ENCODE measurements at regions not wholly inside any gene's neighbourhood (a gene's known extent, or its start where the extent isn't known, plus 50 kb on each side); places are given as distances from the start of the nearest gene placed in this dataset.

DNA sequence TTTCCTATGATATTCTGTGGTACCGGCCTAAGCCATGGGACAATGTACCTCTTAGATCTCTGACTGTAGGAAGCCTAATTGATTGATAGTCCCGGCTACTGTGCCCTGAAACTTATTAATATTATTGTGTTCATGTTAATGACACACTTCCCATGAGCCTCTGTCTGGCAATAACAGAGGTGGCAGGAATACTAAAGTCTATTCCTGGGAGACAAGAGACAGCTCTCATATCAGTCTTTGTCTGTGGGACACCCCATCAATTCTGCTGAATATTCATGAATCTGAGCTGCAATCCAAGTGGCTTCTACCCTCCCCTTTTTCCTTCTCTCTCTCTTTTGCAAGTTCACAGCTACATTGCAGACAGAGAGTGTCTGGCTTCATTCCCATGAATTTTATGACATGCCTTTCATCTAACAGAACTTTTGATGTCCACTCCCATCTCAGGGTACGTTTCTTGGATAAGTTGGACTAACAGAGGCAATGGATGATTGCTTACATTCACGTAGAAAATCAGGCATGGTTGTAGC lies 907.5 kb downstream of the ZPLD1 start:
- no peak overlapping the region for H3K4me3 ChIP-seq (ENCODE audit: low read length in 2 of 2)
- no peak overlapping the region for H4K8ac ChIP-seq (ENCODE audit: low read depth, low read length)
- H2AFZ ChIP-seq (ENCODE audit: low read length): no peak overlapping the region
- no peak for DNase-seq (ENCODE audit: low spot score)
- H2BK5ac ChIP-seq (ENCODE audit: low read length): no peak overlapping the region
- no peak overlapping the region for H2BK120ac ChIP-seq (ENCODE audit: low read depth, low read length)
- no peak overlapping the region for H4K91ac ChIP-seq (ENCODE audit: low read depth, low read length, poor library complexity)
- no peak overlapping the region for H2BK12ac ChIP-seq (ENCODE audit: low read length)
- H3K23ac ChIP-seq (ENCODE audit: low read depth, low read length, poor library complexity): no peak overlapping the region
- WGBS, 2 donors (ENCODE audit: extremely low coverage in 2 of 2, insufficient read length in 2 of 2, insufficient replicate concordance in 1 of 2): no CpG with 5 or more reads among the region's 4 CpGs
- no peak overlapping the region for H3K27ac ChIP-seq (replicated peaks; ENCODE audit: low read length)
- no peak overlapping the region for H2AK5ac ChIP-seq (ENCODE audit: low read depth, low read length)
- H3K9me3 ChIP-seq (replicated peaks in 1 of 2; ENCODE audit: control insufficient read depth in 2 of 2, insufficient read depth in 1 of 2, low read depth in 1 of 2, low read length in 2 of 2): no peaks in the 10 kb centered on the region
- no peak overlapping the region for H3K14ac ChIP-seq (ENCODE audit: low read length)
- no peak overlapping the region for H2BK15ac ChIP-seq (ENCODE audit: low read length)
- H3K9ac ChIP-seq (ENCODE audit: low read depth, low read length, poor library complexity): no peak overlapping the region
- no peak overlapping the region for H3K4ac ChIP-seq (ENCODE audit: low read length)
- no peaks in the 10 kb centered on the region for H3K4me1 ChIP-seq (ENCODE audit: control insufficient read depth in 2 of 2, insufficient read depth in 1 of 2, low read depth in 1 of 2, low read length in 2 of 2)
- no peak overlapping the region for H3K4me2 ChIP-seq (ENCODE audit: insufficient read depth, low read length, poor library complexity, severe bottlenecking)
- no peaks in the 10 kb centered on the region for H3K36me3 ChIP-seq (replicated peaks in 1 of 2; ENCODE audit: control insufficient read depth in 2 of 2, insufficient read depth in 2 of 2, low read length in 2 of 2)
- H3K27me3 ChIP-seq (ENCODE audit: control insufficient read depth in 3 of 3, insufficient read depth in 3 of 3, low read depth in 1 of 3, low read length in 3 of 3): no peaks in the 10 kb centered on the region
- H3K79me1 ChIP-seq (ENCODE audit: low read depth, low read length): no peaks in the 10 kb centered on the region
- H3K18ac ChIP-seq (ENCODE audit: low read length): no peak overlapping the region

DNA sequence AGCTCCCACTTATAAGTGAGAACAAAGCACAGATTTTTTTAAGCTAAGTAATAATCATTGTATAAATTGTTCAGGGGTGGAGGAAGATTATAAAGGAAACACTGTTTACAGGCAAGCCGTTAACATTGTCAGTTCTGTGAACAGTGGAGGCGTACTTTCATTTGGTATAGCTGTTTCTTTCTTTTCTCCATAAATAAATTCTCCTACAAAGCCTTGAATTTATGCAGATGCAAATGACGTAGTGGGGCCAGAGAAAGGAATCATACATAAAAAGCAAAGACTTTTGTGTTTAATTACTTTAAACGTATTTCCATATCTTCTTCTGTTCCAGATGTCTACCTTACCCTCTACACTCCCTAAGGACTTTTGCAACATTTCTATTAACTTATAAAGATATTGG lies 914.9 kb downstream of the ZPLD1 start:
- no peak overlapping the region for H2BK5ac ChIP-seq (ENCODE audit: low read length)
- no peak overlapping the region for H3K27ac ChIP-seq (replicated peaks; ENCODE audit: low read length)
- no peak overlapping the region for H3K4ac ChIP-seq (ENCODE audit: low read length)
- no peak overlapping the region for H2BK12ac ChIP-seq (ENCODE audit: low read length)
- H2AK5ac ChIP-seq (ENCODE audit: low read depth, low read length): no peak overlapping the region
- no peak overlapping the region for H4K91ac ChIP-seq (ENCODE audit: low read depth, low read length, poor library complexity)
- H4K8ac ChIP-seq (ENCODE audit: low read depth, low read length): no peak overlapping the region
- no peak overlapping the region for H2BK120ac ChIP-seq (ENCODE audit: low read depth, low read length)
- no peaks in the 10 kb centered on the region for H3K4me1 ChIP-seq (ENCODE audit: control insufficient read depth in 2 of 2, insufficient read depth in 1 of 2, low read depth in 1 of 2, low read length in 2 of 2)
- H3K9ac ChIP-seq (ENCODE audit: low read depth, low read length, poor library complexity): no peak overlapping the region
- H2BK15ac ChIP-seq (ENCODE audit: low read length): no peak overlapping the region
- H3K9me3 ChIP-seq (replicated peaks in 1 of 2; ENCODE audit: control insufficient read depth in 2 of 2, insufficient read depth in 1 of 2, low read depth in 1 of 2, low read length in 2 of 2): no peaks in the 10 kb centered on the region
- H3K14ac ChIP-seq (ENCODE audit: low read length): no peak overlapping the region
- H3K79me1 ChIP-seq (ENCODE audit: low read depth, low read length): no peaks in the 10 kb centered on the region
- H3K36me3 ChIP-seq (replicated peaks in 1 of 2; ENCODE audit: control insufficient read depth in 2 of 2, insufficient read depth in 2 of 2, low read length in 2 of 2): no peaks in the 10 kb centered on the region
- no peak overlapping the region for H3K23ac ChIP-seq (ENCODE audit: low read depth, low read length, poor library complexity)
- H3K18ac ChIP-seq (ENCODE audit: low read length): no peak overlapping the region
- no peak overlapping the region for H3K4me3 ChIP-seq (ENCODE audit: low read length in 2 of 2)
- H3K27me3 ChIP-seq (ENCODE audit: control insufficient read depth in 3 of 3, insufficient read depth in 3 of 3, low read depth in 1 of 3, low read length in 3 of 3): no peaks in the 10 kb centered on the region
- no peak overlapping the region for H3K4me2 ChIP-seq (ENCODE audit: insufficient read depth, low read length, poor library complexity, severe bottlenecking)
- WGBS, 2 donors (ENCODE audit: extremely low coverage in 2 of 2, insufficient read length in 2 of 2, insufficient replicate concordance in 1 of 2): no CpG with 5 or more reads among the region's 4 CpGs
- DNase-seq (ENCODE audit: low spot score): no peak
- H2AFZ ChIP-seq (ENCODE audit: low read length): no peak overlapping the region

DNA sequence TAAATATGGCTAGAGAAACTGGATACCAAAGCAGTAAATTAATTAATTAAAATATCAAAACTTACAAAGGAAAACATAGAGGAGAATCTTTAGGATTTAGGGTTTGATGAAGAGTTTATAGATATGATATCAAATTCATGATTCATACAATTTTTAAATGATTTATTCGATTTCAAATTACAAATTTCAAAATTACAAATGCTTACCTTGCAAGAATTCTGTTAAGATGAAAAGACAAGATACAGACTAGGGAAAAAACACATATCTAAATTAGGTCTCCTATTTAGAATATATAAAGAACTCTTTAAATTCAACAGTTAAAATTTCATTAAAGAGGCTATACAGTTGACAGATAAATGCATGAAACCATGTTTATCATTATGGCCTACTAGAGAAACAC lies 930.7 kb downstream of the ZPLD1 start:
- Histone ChIP-seq H3K23ac (ENCODE audit: low read depth, low read length, poor library complexity) (no peak overlapping the region), H3K14ac (ENCODE audit: low read length) (no peak overlapping the region), H3K9ac (ENCODE audit: low read depth, low read length, poor library complexity) (no peak overlapping the region), H3K36me3 (replicated peaks in 1 of 2; ENCODE audit: control insufficient read depth in 2 of 2, insufficient read depth in 2 of 2, low read length in 2 of 2) (no peaks in the 10 kb centered on the region), H3K4ac (ENCODE audit: low read length) (no peak overlapping the region), H2AK5ac (ENCODE audit: low read depth, low read length) (no peak overlapping the region), H3K4me3 (ENCODE audit: low read length in 2 of 2) (no peak overlapping the region), H3K4me1 (ENCODE audit: control insufficient read depth in 2 of 2, insufficient read depth in 1 of 2, low read depth in 1 of 2, low read length in 2 of 2) (no peaks in the 10 kb centered on the region), H3K18ac (ENCODE audit: low read length) (no peak overlapping the region), H4K91ac (ENCODE audit: low read depth, low read length, poor library complexity) (no peak overlapping the region), H3K4me2 (ENCODE audit: insufficient read depth, low read length, poor library complexity, severe bottlenecking) (no peak overlapping the region), H3K79me1 (ENCODE audit: low read depth, low read length) (no peaks in the 10 kb centered on the region), H4K8ac (ENCODE audit: low read depth, low read length) (no peak overlapping the region), H2BK12ac (ENCODE audit: low read length) (no peak overlapping the region), H3K27me3 (ENCODE audit: control insufficient read depth in 3 of 3, insufficient read depth in 3 of 3, low read depth in 1 of 3, low read length in 3 of 3) (no peaks in the 10 kb centered on the region), H2BK5ac (ENCODE audit: low read length) (no peak overlapping the region), H2AFZ (ENCODE audit: low read length) (no peak overlapping the region), H2BK120ac (ENCODE audit: low read depth, low read length) (no peak overlapping the region), H2BK15ac (ENCODE audit: low read length) (no peak overlapping the region), H3K9me3 (replicated peaks in 1 of 2; ENCODE audit: control insufficient read depth in 2 of 2, insufficient read depth in 1 of 2, low read depth in 1 of 2, low read length in 2 of 2) (no peaks in the 10 kb centered on the region), H3K27ac (replicated peaks; ENCODE audit: low read length) (no peak overlapping the region)
- no CpG with 5 or more reads among the region's 1 CpG for WGBS, 2 donors (ENCODE audit: extremely low coverage in 2 of 2, insufficient read length in 2 of 2, insufficient replicate concordance in 1 of 2)
- no peak for DNase-seq (ENCODE audit: low spot score)

GRCh38 chr3:103367481-103367880 lies 932.7 kb downstream of the ZPLD1 start:
- Histone ChIP-seq H3K4ac (ENCODE audit: low read length) (no peak overlapping the region), H3K4me2 (ENCODE audit: insufficient read depth, low read length, poor library complexity, severe bottlenecking) (no peak overlapping the region), H2AK5ac (ENCODE audit: low read depth, low read length) (no peak overlapping the region), H2BK5ac (ENCODE audit: low read length) (no peak overlapping the region), H2BK120ac (ENCODE audit: low read depth, low read length) (no peak overlapping the region), H3K27ac (replicated peaks; ENCODE audit: low read length) (no peak overlapping the region), H3K23ac (ENCODE audit: low read depth, low read length, poor library complexity) (no peak overlapping the region), H2AFZ (ENCODE audit: low read length) (no peak overlapping the region), H2BK15ac (ENCODE audit: low read length) (no peak overlapping the region), H3K9ac (ENCODE audit: low read depth, low read length, poor library complexity) (no peak overlapping the region), H3K9me3 (replicated peaks in 1 of 2; ENCODE audit: control insufficient read depth in 2 of 2, insufficient read depth in 1 of 2, low read depth in 1 of 2, low read length in 2 of 2) (no peaks in the 10 kb centered on the region), H3K27me3 (ENCODE audit: control insufficient read depth in 3 of 3, insufficient read depth in 3 of 3, low read depth in 1 of 3, low read length in 3 of 3) (no peaks in the 10 kb centered on the region), H2BK12ac (ENCODE audit: low read length) (no peak overlapping the region), H3K4me3 (ENCODE audit: low read length in 2 of 2) (no peak overlapping the region), H3K4me1 (ENCODE audit: control insufficient read depth in 2 of 2, insufficient read depth in 1 of 2, low read depth in 1 of 2, low read length in 2 of 2) (no peaks in the 10 kb centered on the region), H3K14ac (ENCODE audit: low read length) (no peak overlapping the region), H3K36me3 (replicated peaks in 1 of 2; ENCODE audit: control insufficient read depth in 2 of 2, insufficient read depth in 2 of 2, low read length in 2 of 2) (no peaks in the 10 kb centered on the region), H4K8ac (ENCODE audit: low read depth, low read length) (no peak overlapping the region), H4K91ac (ENCODE audit: low read depth, low read length, poor library complexity) (no peak overlapping the region), H3K79me1 (ENCODE audit: low read depth, low read length) (no peaks in the 10 kb centered on the region), H3K18ac (ENCODE audit: low read length) (no peak overlapping the region)
- no peak for DNase-seq (ENCODE audit: low spot score)
- WGBS, 2 donors (ENCODE audit: extremely low coverage in 2 of 2, insufficient read length in 2 of 2, insufficient replicate concordance in 1 of 2): no CpG with 5 or more reads among the region's 3 CpGs
